ENCODE measurements at regions not wholly inside any gene's neighbourhood (a gene's known extent, or its start where the extent isn't known, plus 50 kb on each side); places are given as distances from the start of the nearest gene placed in this dataset.

DNA sequence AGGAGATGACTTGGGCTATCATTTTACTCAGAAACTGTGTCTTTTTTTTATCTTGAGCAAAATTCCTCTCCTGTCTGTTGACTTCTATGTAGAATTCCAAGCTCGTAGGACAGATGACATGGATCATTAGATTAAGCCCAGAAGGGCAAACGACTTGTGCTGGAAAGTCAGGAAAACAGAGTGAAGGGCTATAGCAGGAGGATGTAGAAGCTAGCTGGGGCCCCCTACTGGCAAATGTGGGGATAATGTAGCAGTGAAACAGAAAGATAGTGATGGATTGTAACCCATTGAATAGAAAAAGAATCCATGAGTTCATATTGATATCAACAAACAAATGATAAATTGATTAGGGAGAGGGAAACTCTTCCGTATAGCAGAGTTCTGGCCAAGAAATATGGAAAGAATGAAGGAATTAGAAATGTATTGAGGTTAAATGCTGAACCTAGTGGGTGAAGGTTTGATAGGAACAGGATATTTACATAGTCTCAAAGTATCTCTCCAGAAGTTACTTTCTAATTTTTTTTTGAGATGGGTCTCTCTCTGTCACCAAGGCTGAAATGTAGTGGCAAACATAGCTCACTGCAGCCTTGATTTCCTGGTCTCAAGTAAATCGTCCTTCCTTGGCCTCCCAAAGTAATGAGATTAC is 103.6 kb downstream of the LYZL1 start:
- peak; percentile 47 to 54 for DNase-seq (ENCODE audit: low read depth in 1 of 2, low spot score in 1 of 2)
- H3K4me3 ChIP-seq = no peak overlapping the region
- ChIA-PET CTCF (interaction anchor here (0.8 to 4.5 kb wide), 22 partner anchors 8 to 765 kb away, joined by 3 to 23 read pairs (median 6); no protein-coding TSS in a partner anchor), POLR2A (no interaction called here)
- no peaks in the 10 kb centered on the region for H3K4me1 ChIP-seq
- H3K27ac ChIP-seq = no peak overlapping the region
- FAIRE-seq = peak; percentile 74
- no peak overlapping the region for H3K4me2 ChIP-seq
- H3K9me3 ChIP-seq = no peaks in the 10 kb centered on the region
- ATAC-seq = peak; percentile 72 to 88; a peak in 4 of 6 replicates
- 22% methylated on average over 4 of the region's 4 CpGs for WGBS (ENCODE audit: missing lambda C conversion rate)
- TF ChIP-seq KDM5A (IDR thresholded peaks at IDR 0.05) (no peak), SMC3 (IDR thresholded peaks at IDR 0.05) (peak; percentile 63), RAD21 (conservative IDR thresholded peaks at IDR 0.05 in 1 of 2, IDR thresholded peaks at IDR 0.05 in 1 of 2) (peak; percentile 72 to 77), HES2 (IDR thresholded peaks at IDR 0.05) (no peak)
- TF ChIP-seq, protein P1, sequence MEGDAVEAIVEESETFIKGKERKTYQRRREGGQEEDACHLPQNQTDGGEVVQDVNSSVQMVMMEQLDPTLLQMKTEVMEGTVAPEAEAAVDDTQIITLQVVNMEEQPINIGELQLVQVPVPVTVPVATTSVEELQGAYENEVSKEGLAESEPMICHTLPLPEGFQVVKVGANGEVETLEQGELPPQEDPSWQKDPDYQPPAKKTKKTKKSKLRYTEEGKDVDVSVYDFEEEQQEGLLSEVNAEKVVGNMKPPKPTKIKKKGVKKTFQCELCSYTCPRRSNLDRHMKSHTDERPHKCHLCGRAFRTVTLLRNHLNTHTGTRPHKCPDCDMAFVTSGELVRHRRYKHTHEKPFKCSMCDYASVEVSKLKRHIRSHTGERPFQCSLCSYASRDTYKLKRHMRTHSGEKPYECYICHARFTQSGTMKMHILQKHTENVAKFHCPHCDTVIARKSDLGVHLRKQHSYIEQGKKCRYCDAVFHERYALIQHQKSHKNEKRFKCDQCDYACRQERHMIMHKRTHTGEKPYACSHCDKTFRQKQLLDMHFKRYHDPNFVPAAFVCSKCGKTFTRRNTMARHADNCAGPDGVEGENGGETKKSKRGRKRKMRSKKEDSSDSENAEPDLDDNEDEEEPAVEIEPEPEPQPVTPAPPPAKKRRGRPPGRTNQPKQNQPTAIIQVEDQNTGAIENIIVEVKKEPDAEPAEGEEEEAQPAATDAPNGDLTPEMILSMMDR (IDR thresholded peaks at IDR 0.05) = peak; percentile 81

DNA sequence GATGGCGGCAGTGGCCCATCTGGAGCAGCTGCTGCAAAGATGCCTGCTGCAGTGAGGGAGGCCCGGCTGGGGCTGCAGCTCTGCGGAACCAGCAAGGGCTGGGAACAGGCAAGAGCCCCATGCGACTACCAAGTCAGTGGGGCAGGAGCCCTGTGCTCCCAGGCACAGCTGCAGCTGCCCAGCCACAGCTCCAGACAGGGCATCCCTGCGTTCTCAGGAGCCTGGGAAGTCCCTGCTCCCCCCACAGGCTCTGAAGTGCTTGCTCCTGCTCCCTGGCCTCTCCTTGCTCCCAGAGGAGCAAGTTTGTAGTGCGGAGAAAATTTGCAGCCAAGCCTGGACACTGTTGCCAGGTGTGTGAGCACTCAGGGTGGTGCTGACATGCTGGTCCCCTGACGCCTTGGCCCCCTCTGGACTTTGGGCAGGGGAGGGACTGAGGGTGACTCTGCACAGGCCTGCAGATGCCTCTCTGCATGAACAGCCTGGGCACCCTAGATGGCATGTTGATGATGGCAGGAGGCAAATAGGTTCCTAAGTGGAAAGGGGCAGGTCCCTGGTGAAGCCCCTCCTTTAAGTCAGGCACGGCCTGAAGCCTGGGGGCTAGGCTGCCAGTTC is 105.6 kb downstream of the LYZL1 start:
- no peak for FAIRE-seq
- TF ChIP-seq HEYL (CRISPR knock-in tag; IDR thresholded peaks at IDR 0.05) = no peak
- TF ChIP-seq RCOR1 (IDR thresholded peaks at IDR 0.05; ENCODE audit: low read depth, low read length) = no peak
- no peak for TF ChIP-seq HDAC2 (IDR thresholded peaks at IDR 0.05)
- TF ChIP-seq, protein P2, sequence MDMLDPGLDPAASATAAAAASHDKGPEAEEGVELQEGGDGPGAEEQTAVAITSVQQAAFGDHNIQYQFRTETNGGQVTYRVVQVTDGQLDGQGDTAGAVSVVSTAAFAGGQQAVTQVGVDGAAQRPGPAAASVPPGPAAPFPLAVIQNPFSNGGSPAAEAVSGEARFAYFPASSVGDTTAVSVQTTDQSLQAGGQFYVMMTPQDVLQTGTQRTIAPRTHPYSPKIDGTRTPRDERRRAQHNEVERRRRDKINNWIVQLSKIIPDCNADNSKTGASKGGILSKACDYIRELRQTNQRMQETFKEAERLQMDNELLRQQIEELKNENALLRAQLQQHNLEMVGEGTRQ (IDR thresholded peaks at IDR 0.05) = no peak
- no peak for TF ChIP-seq RNF2 (IDR thresholded peaks at IDR 0.05; ENCODE audit: borderline replicate concordance, low read depth)
- TF ChIP-seq BHLHE40 (IDR thresholded peaks at IDR 0.05; ENCODE audit: low read depth, low read length) = no peak
- TF ChIP-seq, protein P3, sequence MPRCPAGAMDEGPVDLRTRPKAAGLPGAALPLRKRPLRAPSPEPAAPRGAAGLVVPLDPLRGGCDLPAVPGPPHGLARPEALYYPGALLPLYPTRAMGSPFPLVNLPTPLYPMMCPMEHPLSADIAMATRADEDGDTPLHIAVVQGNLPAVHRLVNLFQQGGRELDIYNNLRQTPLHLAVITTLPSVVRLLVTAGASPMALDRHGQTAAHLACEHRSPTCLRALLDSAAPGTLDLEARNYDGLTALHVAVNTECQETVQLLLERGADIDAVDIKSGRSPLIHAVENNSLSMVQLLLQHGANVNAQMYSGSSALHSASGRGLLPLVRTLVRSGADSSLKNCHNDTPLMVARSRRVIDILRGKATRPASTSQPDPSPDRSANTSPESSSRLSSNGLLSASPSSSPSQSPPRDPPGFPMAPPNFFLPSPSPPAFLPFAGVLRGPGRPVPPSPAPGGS (IDR thresholded peaks at IDR 0.05) = no peak
- TF ChIP-seq ZC3H11A (IDR thresholded peaks at IDR 0.05) = no peak
- TF ChIP-seq ZSCAN20 (CRISPR knock-in tag; IDR thresholded peaks at IDR 0.05) = no peak
- no peak for TF ChIP-seq CBX8 (IDR thresholded peaks at IDR 0.05)
- DNase-seq (ENCODE audit: low read depth in 1 of 2, low spot score in 1 of 2) = no peak
- Histone ChIP-seq H3K27ac (no peak overlapping the region), H3K4me3 (no peak overlapping the region), H3K4me2 (no peak overlapping the region), H3K9me3 (no peaks in the 10 kb centered on the region), H3K4me1 (no peaks in the 10 kb centered on the region)
- ChIA-PET CTCF (interaction anchor here (0.8 to 4.5 kb wide), 8 partner anchors 8 to 902 kb away, joined by 3 to 23 read pairs (median 10); no protein-coding TSS in a partner anchor), POLR2A (no interaction called here)
- peak; percentile 50 to 59; a peak in 5 of 6 replicates for ATAC-seq
- WGBS (ENCODE audit: missing lambda C conversion rate) = 63% methylated on average over 5 of the region's 8 CpGs

- no peak overlapping the region for H3K4me2 ChIP-seq
- DNase-seq (ENCODE audit: low read depth in 1 of 2, low spot score in 1 of 2) (no peak), ATAC-seq (no peak), FAIRE-seq (no peak)
- CTCF ChIA-PET = interaction anchor here (0.8 to 4.5 kb wide), 4 partner anchors 9 to 903 kb away, joined by 3 to 23 read pairs (median 7); no protein-coding TSS in a partner anchor
- POLR2A ChIA-PET = no interaction called here
- no peaks in the 10 kb centered on the region for H3K9me3 ChIP-seq
- 70% methylated on average over 6 of the region's 6 CpGs for WGBS (ENCODE audit: missing lambda C conversion rate)
- H3K27ac ChIP-seq = no peak overlapping the region
- H3K4me1 ChIP-seq = no peaks in the 10 kb centered on the region
- TF ChIP-seq POLR2A (IDR thresholded peaks at IDR 0.05; ENCODE audit: low read length) (no peak), RFX5 (IDR thresholded peaks at IDR 0.05) (no peak), CBX8 (IDR thresholded peaks at IDR 0.05) (no peak), ATOH8 (CRISPR knock-in tag; IDR thresholded peaks at IDR 0.05; ENCODE audit: low read depth) (no peak), SREBF2 (IDR thresholded peaks at IDR 0.05) (no peak), POLR2AphosphoS2 (conservative IDR thresholded peaks at IDR 0.05; ENCODE audit: low read length) (no peak), ZSCAN20 (CRISPR knock-in tag; IDR thresholded peaks at IDR 0.05) (no peak), RNF2 (IDR thresholded peaks at IDR 0.05; ENCODE audit: borderline replicate concordance, low read depth) (no peak), HDAC2 (IDR thresholded peaks at IDR 0.05) (no peak), ZNF302 (CRISPR knock-in tag; IDR thresholded peaks at IDR 0.05) (no peak), ZFP36 (IDR thresholded peaks at IDR 0.05; ENCODE audit: borderline replicate concordance, partially characterized antibody) (no peak)
- no peak overlapping the region for H3K4me3 ChIP-seq
Observed at GRCh38 chr10:29395409-29395808, 106.5 kb downstream of the LYZL1 start.

All from A549 (cell line).